Stimulated activated CD8-positive, alpha-beta memory T cell treated with anti-CD3 and anti-CD28 coated beads, Interleukin-12 subunit alpha, Interleukin-12 subunit beta, amount 100 ng/mL, for 24 hours (primary cell): ENCODE measurements at regions not wholly inside any gene's neighbourhood (a gene's known extent, or its start where the extent isn't known, plus 50 kb on each side); places are given as distances from the start of the nearest gene placed in this dataset.

Experiments used
- DNase-seq: peaks from one replicate; pipeline ENCODE4 v3.0.0-alpha.2; 2020; ENCODE audit errors: extremely low read depth

DNA sequence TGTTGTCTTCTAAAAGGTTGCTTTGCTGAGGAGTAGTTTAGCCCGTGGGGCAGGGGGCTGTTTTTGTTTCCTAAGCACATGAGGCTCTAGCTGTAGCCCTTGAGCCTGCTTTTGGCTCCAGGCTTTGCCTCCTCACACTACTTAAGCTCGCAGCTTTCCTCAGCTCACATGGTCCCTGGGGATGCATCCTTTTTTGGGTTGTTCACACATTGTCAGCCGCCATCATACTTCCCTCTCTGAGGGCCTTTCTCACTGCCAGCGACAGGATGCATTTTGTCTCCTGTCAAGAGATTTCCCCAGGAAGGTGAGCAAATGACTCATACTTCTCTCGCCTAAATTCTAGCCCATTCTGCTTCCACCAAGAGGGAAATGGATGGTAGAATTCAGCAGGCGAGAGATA, 279.5 kb upstream of the PKDCC start:
- DNase-seq = no peak

- DNase-seq = no peak
These were observed 276.1 kb upstream of the PKDCC start for GRCh38 chr2:41771710-41772109.

GRCh38 chr2:41772697-41773096, 275.1 kb upstream of the PKDCC start:
- no peak for DNase-seq

- no peak for DNase-seq
These were observed 273.7 kb upstream of the PKDCC start for GRCh38 chr2:41774011-41774605.

DNA sequence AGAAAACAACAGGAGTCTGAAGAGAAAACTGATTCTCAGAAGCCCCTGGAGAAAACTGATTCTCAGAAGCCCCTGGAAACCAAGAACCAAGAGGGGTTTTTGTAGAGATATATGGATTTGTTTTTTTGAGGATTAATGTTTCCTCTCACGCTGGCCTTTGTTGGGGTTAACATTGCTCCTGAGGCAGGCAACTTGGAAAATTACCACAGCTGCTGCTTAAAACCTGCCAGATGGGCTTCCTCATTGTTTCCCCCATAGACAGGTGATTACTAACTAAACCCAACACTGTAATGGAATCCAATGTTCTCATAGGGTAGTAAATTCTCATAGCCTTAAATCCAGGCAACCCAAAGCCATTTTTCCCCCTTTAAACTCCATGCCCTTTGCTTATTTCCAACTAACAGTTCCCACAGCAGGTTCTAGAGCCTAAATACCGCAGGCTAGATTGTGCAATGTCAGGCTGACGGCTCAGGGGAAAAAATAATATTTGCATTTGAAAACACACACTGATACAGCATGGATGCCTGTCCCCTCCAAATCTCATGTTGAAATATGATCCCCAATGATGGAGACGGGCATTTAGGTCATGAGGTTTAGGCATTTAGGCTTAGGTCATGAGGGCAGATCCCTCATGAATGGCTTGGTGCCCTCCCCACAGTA, 272.3 kb upstream of the PKDCC start:
- no peak for DNase-seq

GRCh38 chr2:41779888-41780287, 267.9 kb upstream of the PKDCC start:
- DNase-seq = no peak

- DNase-seq = no peak
These were observed 265.3 kb upstream of the PKDCC start for GRCh38 chr2:41782306-41783158.

- no peak for DNase-seq
These were observed 263.3 kb upstream of the PKDCC start for GRCh38 chr2:41784496-41784895.

GRCh38 chr2:41785251-41786022, 262.4 kb upstream of the PKDCC start:
- DNase-seq = no peak

GRCh38 chr2:41791523-41791922, 256.3 kb upstream of the PKDCC start:
- no peak for DNase-seq

- no peak for DNase-seq
These were observed 244.5 kb upstream of the PKDCC start for GRCh38 chr2:41803361-41803760.

- DNase-seq = no peak
These were observed 241.5 kb upstream of the PKDCC start for GRCh38 chr2:41806286-41806685.

DNA sequence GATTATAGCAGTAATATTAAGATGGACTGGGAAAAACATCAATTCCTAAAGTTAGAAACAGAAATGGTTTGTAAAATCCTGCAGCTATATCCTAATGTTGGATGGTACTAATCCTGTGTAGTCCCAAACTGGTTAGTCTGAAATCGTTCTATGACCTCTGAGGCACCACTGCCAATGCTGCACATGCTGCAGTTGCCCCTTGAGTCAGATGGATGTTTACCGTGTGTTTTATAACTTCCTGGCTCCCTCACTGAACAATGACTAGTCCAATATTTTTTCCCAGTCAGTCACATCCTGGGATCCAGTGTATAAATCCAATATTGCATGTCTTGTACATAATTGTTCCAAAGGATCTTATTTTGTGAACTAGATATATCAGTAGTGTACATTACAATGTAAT, 226.7 kb upstream of the PKDCC start:
- no peak for DNase-seq

- no peak for DNase-seq
These were observed 220.9 kb upstream of the PKDCC start for GRCh38 chr2:41826921-41827320.

- DNase-seq = no peak
These were observed 220.4 kb upstream of the PKDCC start for GRCh38 chr2:41827354-41827971.

GRCh38 chr2:41828052-41828643, 219.7 kb upstream of the PKDCC start:
- no peak for DNase-seq

DNA sequence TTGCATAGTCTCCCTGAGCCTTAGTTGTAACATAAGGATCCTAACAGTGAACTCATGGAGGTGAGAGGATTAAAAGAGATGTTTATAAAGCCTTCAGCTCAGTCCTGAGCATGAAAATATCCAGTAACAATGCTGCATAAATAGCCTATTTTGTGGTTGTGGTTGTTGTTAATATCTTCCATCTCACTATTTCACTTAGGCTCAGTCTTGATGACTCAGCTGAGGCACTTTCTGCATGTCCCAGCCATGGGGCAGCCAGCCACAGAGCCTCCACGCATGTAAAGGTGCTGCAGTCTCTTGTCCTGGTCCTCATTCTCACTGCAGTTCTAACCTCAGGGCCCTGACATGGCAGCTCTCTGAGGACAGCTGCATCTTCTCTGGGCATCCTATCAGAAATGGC, 218.8 kb upstream of the PKDCC start:
- no peak for DNase-seq

DNA sequence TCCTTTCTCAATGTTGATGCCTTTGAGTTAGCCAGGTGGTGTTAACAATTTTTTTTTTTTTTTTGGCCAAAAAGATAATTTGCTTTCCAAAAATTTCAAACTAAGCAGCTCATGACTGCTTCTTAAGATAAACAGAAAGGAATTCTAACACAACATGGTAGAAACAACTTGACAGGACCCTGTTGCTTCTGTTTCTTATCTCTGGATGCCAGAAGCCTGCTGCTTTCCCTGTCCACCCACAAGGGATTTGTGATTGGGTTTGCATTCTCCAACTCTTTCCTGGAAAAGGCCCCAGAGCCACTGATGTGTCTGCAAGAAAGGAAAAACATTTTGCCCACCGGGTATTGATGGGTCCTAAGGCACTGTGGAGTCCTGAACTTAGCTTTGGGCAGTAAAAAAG, 217.2 kb upstream of the PKDCC start:
- DNase-seq = no peak

DNA sequence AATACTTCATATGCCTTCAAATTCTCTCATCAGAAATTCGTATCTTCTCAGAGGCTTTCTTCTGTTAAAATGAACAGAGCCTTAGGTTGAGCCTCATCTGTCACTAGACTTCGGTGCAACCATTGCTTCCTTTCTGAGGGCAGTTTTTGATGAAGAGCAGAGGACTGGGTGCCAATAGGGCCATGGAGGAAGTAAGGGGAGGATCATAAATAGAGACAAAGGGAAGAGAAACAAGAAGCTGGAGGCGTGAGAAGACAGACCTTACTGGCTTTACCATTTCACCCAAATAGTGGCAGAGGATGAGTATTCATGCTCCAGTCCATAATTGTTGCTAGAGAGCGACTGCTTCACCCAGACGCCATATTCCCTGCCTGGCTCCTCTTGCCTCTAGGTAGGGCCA, 215.6 kb upstream of the PKDCC start:
- DNase-seq = no peak

DNA sequence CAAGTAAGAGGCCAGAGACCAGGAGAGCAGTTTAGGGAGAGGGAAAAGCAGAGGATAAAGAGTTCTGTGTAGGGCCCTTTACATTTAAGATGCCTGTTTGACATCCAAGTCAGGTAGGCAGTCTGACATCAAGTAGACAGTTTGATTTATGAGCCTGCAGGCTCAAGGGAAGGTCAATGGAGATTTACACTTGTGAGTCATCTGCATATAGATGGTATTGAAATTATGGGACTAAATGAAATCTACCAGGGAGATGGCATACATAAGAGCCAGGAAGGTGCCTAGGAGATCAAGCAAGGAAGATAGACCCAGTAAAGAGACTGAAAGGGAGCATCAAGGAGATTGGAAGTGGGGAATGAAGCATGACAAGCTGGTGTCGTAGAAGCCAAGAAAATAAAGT, 212.4 kb upstream of the PKDCC start:
- DNase-seq = no peak

DNA sequence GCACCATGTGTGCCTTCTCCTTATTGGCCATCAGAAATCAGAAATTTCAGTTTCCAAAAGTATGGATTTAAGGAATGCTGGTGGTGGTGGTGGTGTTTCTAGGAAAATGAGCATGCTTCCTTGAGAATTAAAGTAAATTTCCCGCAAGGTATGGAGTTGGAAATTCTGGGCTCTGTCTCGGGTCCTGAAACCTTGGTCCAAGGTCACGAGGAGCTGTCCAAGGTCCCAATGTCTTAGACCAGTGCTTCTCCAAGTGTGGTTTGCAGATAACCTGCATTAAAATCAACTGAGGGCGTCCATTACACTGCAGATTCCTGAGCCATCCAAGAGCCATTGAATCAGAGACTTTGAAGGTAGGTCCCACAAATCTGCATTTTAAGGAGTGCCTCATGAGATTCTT, 210.9 kb upstream of the PKDCC start:
- no peak for DNase-seq
